ENCODE measurements at regions not wholly inside any gene's neighbourhood (a gene's known extent, or its start where the extent isn't known, plus 50 kb on each side); places are given as distances from the start of the nearest gene placed in this dataset.

DNA sequence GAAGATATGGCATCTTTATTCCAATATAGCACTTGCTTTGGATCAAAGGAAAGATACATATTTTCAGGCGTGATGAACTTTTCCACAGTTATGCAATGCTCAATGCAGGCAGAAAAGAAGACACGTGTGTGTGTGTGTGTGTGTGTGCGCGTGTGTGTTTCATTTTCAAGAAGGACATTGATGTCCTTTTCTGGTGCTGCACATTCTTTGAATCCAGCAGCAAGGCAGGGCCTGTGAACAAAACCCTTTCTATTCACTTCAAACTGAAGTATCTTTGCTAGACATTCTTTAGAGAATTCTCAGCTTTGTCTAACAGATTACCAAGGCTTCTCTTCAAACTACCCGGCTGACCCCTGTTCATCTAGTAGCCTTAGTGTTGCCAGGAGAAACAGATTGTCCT lies 124.6 kb downstream of the CD47 start:
- H3K4me1 ChIP-seq (ENCODE audit: control insufficient read depth, insufficient read depth, low read length): peaks cover 28% of the 10 kb centered on the region

DNA sequence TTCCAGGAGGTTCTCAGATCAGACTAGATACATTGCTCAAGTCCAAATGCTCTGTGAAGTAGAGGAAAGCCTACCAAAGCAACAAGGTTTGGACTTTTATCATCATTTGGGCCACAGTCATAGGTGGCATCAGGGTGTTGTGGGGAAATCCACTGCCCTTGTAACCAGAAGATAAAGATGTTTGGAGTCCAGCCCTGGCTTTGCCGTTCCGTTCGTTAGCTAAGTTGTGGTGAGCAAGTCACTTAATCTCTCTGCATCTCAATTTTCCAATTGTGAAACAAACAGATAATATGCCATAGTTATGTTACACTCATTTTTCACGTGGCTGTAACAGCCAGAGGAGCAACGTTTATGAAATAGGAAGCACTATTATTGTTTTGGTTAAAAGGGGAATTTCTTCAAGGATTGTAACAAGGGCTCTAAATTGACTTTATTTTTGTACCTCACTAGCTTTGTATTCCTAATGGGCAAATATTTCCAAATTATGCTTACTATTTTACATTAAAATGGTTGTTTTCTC lies 125.6 kb downstream of the CD47 start:
- no peak overlapping the region for H3K9ac ChIP-seq (ENCODE audit: low read length)

More for the DNA sequence above, 124.6 kb downstream of the CD47 start:
- H3K9ac ChIP-seq (ENCODE audit: low read length): no peak overlapping the region
- H3K27me3 ChIP-seq (ENCODE audit: control insufficient read depth, insufficient read depth, low read length): no peaks in the 10 kb centered on the region
- no peak overlapping the region for H3K4me3 ChIP-seq (ENCODE audit: low read length)
- no peaks in the 10 kb centered on the region for H3K9me3 ChIP-seq (ENCODE audit: control insufficient read depth, low read length)
- no peaks in the 10 kb centered on the region for H3K36me3 ChIP-seq (ENCODE audit: control insufficient read depth, insufficient read depth, low read length)

DNA sequence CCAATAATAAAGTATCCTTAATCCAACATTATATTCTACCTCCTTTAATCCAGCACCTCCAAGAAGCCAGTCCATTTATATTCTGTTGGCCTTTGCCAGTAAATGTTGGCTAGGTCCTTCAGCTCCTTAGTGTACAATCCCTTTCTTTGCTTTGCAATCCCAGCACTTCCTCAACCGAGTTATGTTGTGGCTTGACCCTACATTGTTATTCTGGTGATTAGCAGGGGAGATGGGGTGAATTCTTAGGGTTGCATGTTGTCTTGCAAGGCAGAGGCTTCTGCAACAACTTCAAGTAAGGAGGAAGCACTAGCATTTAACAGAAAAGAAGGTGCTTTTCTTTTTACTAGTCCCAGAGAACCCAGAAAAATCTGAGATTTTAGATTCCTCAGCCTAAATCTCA lies 127.2 kb downstream of the CD47 start:
- Histone ChIP-seq H3K27me3 (ENCODE audit: control insufficient read depth, insufficient read depth, low read length) (no peaks in the 10 kb centered on the region), H3K9ac (ENCODE audit: low read length) (no peak overlapping the region), H3K4me1 (ENCODE audit: control insufficient read depth, insufficient read depth, low read length) (peaks cover 6% of the 10 kb centered on the region), H3K9me3 (ENCODE audit: control insufficient read depth, low read length) (no peaks in the 10 kb centered on the region), H3K4me3 (ENCODE audit: low read length) (no peak overlapping the region), H3K36me3 (ENCODE audit: control insufficient read depth, insufficient read depth, low read length) (no peaks in the 10 kb centered on the region)

More for the DNA sequence above, 125.6 kb downstream of the CD47 start:
- Histone ChIP-seq H3K9me3 (ENCODE audit: control insufficient read depth, low read length) (no peaks in the 10 kb centered on the region), H3K27me3 (ENCODE audit: control insufficient read depth, insufficient read depth, low read length) (no peaks in the 10 kb centered on the region), H3K4me1 (ENCODE audit: control insufficient read depth, insufficient read depth, low read length) (peaks cover 18% of the 10 kb centered on the region), H3K36me3 (ENCODE audit: control insufficient read depth, insufficient read depth, low read length) (no peaks in the 10 kb centered on the region), H3K4me3 (ENCODE audit: low read length) (no peak overlapping the region)

DNA sequence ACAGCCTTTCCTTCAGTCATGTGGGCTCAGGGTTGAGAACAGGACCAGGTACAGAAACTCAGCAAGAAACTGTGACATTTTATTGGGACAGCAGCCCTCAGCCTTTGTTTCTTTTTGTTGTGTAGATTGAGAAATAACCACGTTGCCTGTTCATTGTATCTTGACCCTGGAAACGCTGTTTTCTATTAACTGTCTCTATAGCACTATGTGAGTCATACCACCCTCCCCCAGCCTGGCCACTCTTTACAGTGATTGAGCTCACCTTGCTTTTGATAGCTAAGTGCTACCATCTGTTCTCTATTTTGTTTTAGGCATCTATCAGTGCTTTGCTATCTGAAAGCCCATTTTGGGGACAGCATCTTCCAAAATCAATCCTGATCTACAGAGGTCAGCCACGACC lies 127.9 kb downstream of the CD47 start:
- no peaks in the 10 kb centered on the region for H3K36me3 ChIP-seq (ENCODE audit: control insufficient read depth, insufficient read depth, low read length)
- no peak overlapping the region for H3K9ac ChIP-seq (ENCODE audit: low read length)
- H3K9me3 ChIP-seq (ENCODE audit: control insufficient read depth, low read length): no peaks in the 10 kb centered on the region
- peaks cover 8% of the 10 kb centered on the region for H3K4me1 ChIP-seq (ENCODE audit: control insufficient read depth, insufficient read depth, low read length)
- no peak overlapping the region for H3K4me3 ChIP-seq (ENCODE audit: low read length)
- no peaks in the 10 kb centered on the region for H3K27me3 ChIP-seq (ENCODE audit: control insufficient read depth, insufficient read depth, low read length)

DNA sequence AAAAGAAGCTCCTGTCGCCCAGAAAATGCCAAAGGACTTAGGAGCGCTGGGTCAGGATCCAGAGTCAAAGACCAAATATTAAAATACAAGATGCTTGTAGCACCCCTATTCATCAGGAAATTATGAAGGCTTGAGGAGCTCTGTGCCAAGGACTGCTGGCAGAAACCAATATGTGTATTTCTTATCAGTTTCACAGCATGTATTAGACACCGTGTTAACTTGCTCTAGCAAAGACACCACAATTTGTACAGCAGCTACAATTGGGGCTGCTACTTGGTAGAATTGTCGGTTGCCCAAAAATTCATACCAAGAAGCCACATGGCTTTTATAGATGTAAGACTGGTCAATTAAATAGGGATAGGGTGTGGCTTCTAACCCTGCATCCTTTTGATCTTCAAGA lies 128.8 kb downstream of the CD47 start:
- Histone ChIP-seq H3K9ac (ENCODE audit: low read length) (no peak overlapping the region), H3K9me3 (ENCODE audit: control insufficient read depth, low read length) (no peaks in the 10 kb centered on the region), H3K4me1 (ENCODE audit: control insufficient read depth, insufficient read depth, low read length) (peaks cover 15% of the 10 kb centered on the region), H3K27me3 (ENCODE audit: control insufficient read depth, insufficient read depth, low read length) (no peaks in the 10 kb centered on the region), H3K4me3 (ENCODE audit: low read length) (no peak overlapping the region), H3K36me3 (ENCODE audit: control insufficient read depth, insufficient read depth, low read length) (no peaks in the 10 kb centered on the region)

DNA sequence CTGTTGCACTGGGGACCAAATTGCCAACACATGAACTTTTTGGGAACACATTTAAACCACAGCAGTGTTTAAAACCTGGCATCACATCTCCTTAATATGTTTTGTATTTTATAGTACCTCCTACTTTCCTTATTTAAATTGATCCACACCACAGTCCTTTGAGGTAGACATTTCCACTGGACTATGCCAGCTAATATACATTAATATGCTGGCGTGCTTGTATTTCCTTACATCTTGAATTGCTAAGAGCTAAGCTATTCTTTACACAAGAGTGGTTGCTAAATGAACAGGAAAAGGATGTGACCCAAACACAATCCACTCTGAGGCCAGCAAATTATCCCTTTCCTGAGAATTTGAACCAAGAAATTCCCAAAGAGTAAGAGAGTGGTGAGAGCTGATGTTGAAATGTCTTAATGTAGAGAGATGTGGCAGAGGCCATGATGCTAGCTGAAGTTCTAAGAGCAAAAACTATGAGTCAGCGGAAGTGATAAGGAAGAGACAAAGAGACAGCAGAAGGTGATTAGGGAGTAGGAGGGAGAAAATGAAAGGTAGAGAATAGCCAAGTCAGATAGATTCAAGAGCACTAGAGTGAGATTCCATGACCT lies 131.2 kb downstream of the CD47 start:
- Histone ChIP-seq H3K4me3 (ENCODE audit: low read length) (no peak overlapping the region), H3K4me1 (ENCODE audit: control insufficient read depth, insufficient read depth, low read length) (peaks cover 32% of the 10 kb centered on the region), H3K9me3 (ENCODE audit: control insufficient read depth, low read length) (no peaks in the 10 kb centered on the region), H3K36me3 (ENCODE audit: control insufficient read depth, insufficient read depth, low read length) (no peaks in the 10 kb centered on the region), H3K27me3 (ENCODE audit: control insufficient read depth, insufficient read depth, low read length) (no peaks in the 10 kb centered on the region), H3K9ac (ENCODE audit: low read length) (no peak overlapping the region)

GRCh38 chr3:107958146-107958545 lies 132.7 kb downstream of the CD47 start:
- H3K9me3 ChIP-seq (ENCODE audit: control insufficient read depth, low read length): no peaks in the 10 kb centered on the region
- no peaks in the 10 kb centered on the region for H3K36me3 ChIP-seq (ENCODE audit: control insufficient read depth, insufficient read depth, low read length)
- no peaks in the 10 kb centered on the region for H3K27me3 ChIP-seq (ENCODE audit: control insufficient read depth, insufficient read depth, low read length)
- H3K9ac ChIP-seq (ENCODE audit: low read length): no peak overlapping the region
- peaks cover 32% of the 10 kb centered on the region for H3K4me1 ChIP-seq (ENCODE audit: control insufficient read depth, insufficient read depth, low read length)
- no peak overlapping the region for H3K4me3 ChIP-seq (ENCODE audit: low read length)

GRCh38 chr3:107956991-107957900 lies 133.6 kb downstream of the CD47 start:
- no peak overlapping the region for H3K9ac ChIP-seq (ENCODE audit: low read length)

GRCh38 chr3:107954845-107955244 lies 136.0 kb downstream of the CD47 start:
- Histone ChIP-seq H3K4me3 (ENCODE audit: low read length) (no peak overlapping the region), H3K9ac (ENCODE audit: low read length) (no peak overlapping the region), H3K36me3 (ENCODE audit: control insufficient read depth, insufficient read depth, low read length) (no peaks in the 10 kb centered on the region), H3K27me3 (ENCODE audit: control insufficient read depth, insufficient read depth, low read length) (no peaks in the 10 kb centered on the region), H3K9me3 (ENCODE audit: control insufficient read depth, low read length) (no peaks in the 10 kb centered on the region), H3K4me1 (ENCODE audit: control insufficient read depth, insufficient read depth, low read length) (peaks cover 26% of the 10 kb centered on the region)

More at GRCh38 chr3:107956991-107957900, 133.6 kb downstream of the CD47 start:
- Histone ChIP-seq H3K36me3 (ENCODE audit: control insufficient read depth, insufficient read depth, low read length) (no peaks in the 10 kb centered on the region), H3K27me3 (ENCODE audit: control insufficient read depth, insufficient read depth, low read length) (no peaks in the 10 kb centered on the region), H3K4me3 (ENCODE audit: low read length) (no peak overlapping the region), H3K9me3 (ENCODE audit: control insufficient read depth, low read length) (no peaks in the 10 kb centered on the region), H3K4me1 (ENCODE audit: control insufficient read depth, insufficient read depth, low read length) (peaks cover 32% of the 10 kb centered on the region)

DNA sequence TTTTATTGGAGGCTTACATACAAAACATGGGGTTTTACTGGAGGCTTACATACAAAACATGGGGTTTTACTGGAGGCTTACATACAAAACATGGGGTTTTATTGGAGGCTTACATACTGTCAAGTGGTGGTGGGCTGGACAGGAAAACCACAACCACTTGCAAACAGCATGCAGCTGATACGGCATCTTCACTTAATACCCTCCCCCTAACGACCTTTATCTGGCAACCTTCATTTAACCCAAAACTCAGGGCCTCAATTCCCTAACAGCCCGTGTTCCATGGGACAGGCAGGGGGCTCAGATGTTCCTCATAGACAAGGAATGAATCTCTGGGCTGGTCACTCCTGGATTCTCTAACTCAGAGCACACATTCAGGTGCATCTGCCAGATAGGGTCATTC lies 137.1 kb downstream of the CD47 start:
- Histone ChIP-seq H3K9ac (ENCODE audit: low read length) (no peak overlapping the region), H3K9me3 (ENCODE audit: control insufficient read depth, low read length) (no peaks in the 10 kb centered on the region), H3K27me3 (ENCODE audit: control insufficient read depth, insufficient read depth, low read length) (no peaks in the 10 kb centered on the region), H3K4me1 (ENCODE audit: control insufficient read depth, insufficient read depth, low read length) (peaks cover 26% of the 10 kb centered on the region), H3K36me3 (ENCODE audit: control insufficient read depth, insufficient read depth, low read length) (no peaks in the 10 kb centered on the region), H3K4me3 (ENCODE audit: low read length) (no peak overlapping the region)

GRCh38 chr3:107951126-107951525 lies 139.7 kb downstream of the CD47 start:
- Histone ChIP-seq H3K9me3 (ENCODE audit: control insufficient read depth, low read length) (no peaks in the 10 kb centered on the region), H3K36me3 (ENCODE audit: control insufficient read depth, insufficient read depth, low read length) (no peaks in the 10 kb centered on the region), H3K27me3 (ENCODE audit: control insufficient read depth, insufficient read depth, low read length) (no peaks in the 10 kb centered on the region), H3K4me1 (ENCODE audit: control insufficient read depth, insufficient read depth, low read length) (peaks cover 10% of the 10 kb centered on the region), H3K9ac (ENCODE audit: low read length) (no peak overlapping the region), H3K4me3 (ENCODE audit: low read length) (no peak overlapping the region)

- no peaks in the 10 kb centered on the region for H3K27me3 ChIP-seq (ENCODE audit: control insufficient read depth, insufficient read depth, low read length)
- no peak overlapping the region for H3K9ac ChIP-seq (ENCODE audit: low read length)
- no peaks in the 10 kb centered on the region for H3K9me3 ChIP-seq (ENCODE audit: control insufficient read depth, low read length)
- H3K4me1 ChIP-seq (ENCODE audit: control insufficient read depth, insufficient read depth, low read length): peaks cover 4% of the 10 kb centered on the region
- H3K36me3 ChIP-seq (ENCODE audit: control insufficient read depth, insufficient read depth, low read length): no peaks in the 10 kb centered on the region
- no peak overlapping the region for H3K4me3 ChIP-seq (ENCODE audit: low read length)
These were observed 140.4 kb downstream of the CD47 start for GRCh38 chr3:107950417-107950816.

Data from mucosa of stomach (tissue), 1 donor.